ENCODE measurements at regions not wholly inside any gene's neighbourhood (a gene's known extent, or its start where the extent isn't known, plus 50 kb on each side); places are given as distances from the start of the nearest gene placed in this dataset.

DNA sequence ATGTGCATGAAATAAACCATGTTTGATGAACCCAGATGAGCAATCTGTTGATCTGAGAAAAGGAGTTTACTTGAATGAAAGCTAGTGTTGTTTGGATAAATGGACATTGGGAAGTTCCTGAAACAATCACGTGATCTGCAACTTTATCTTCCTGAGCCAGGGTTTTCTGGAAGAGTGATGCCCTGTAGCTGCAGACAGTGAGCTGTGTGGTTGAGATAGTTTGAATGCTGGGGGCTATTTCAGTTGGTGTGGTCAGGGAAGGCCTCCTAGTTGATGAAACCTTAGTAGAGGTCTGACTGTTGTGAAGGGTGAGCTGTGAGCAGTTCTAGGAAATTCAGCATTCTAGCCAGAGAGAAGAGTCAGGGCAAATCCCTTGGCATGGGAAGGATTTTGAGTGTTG, 643.7 kb downstream of the UTRN start:
- intact Hi-C loops (cut with DNase I), result no loop called here
- H3K36me3 ChIP-seq, result no peaks in the 10 kb centered on the region
- no peak for DNase-seq (ENCODE audit: extremely low spot score in 2 of 2)

DNA sequence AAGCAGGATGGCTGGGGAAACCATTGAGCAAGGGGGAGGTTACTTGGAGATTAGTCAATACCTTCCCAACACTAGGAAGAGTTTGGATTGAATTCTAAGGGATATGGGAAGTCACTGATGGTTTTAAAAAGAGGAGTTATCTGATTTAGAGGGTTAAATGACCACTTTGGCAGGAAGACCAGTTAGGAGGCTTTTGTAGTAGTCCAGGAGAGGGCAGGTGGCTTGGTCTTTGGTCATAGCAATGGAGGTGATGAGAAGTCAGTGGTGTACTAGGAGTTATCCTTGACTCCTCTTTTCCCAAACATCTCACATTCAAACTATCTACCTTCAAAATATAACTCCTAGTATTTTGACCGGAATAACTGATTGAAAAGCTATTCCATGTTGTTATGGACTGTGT, 644.1 kb downstream of the UTRN start:
- Histone ChIP-seq H3K4me3 (no peak overlapping the region), H3K27ac (no peak overlapping the region), H3K27me3 (no peaks in the 10 kb centered on the region), H3K36me3 (no peaks in the 10 kb centered on the region), H3K4me1 (no peaks in the 10 kb centered on the region), H3K9me3 (no peaks in the 10 kb centered on the region)
- intact Hi-C loops (cut with DNase I), result no loop called here
- TF ChIP-seq CTCF (IDR thresholded peaks at IDR 0.05), result no peak
- TF ChIP-seq POLR2A (IDR thresholded peaks at IDR 0.05), result no peak
- TF ChIP-seq POLR2AphosphoS5 (IDR thresholded peaks at IDR 0.05; ENCODE audit: insufficient read depth in 1 of 2, low read depth in 1 of 2), result no peak
- DNase-seq (ENCODE audit: extremely low spot score in 2 of 2), result no peak

More for the DNA sequence above, 643.7 kb downstream of the UTRN start:
- TF ChIP-seq POLR2AphosphoS5 (IDR thresholded peaks at IDR 0.05; ENCODE audit: insufficient read depth in 1 of 2, low read depth in 1 of 2), result no peak
- TF ChIP-seq POLR2A (IDR thresholded peaks at IDR 0.05), result no peak
- Histone ChIP-seq H3K27ac (no peak overlapping the region), H3K27me3 (no peaks in the 10 kb centered on the region), H3K9me3 (no peaks in the 10 kb centered on the region), H3K4me1 (no peaks in the 10 kb centered on the region), H3K4me3 (no peak overlapping the region)

DNA sequence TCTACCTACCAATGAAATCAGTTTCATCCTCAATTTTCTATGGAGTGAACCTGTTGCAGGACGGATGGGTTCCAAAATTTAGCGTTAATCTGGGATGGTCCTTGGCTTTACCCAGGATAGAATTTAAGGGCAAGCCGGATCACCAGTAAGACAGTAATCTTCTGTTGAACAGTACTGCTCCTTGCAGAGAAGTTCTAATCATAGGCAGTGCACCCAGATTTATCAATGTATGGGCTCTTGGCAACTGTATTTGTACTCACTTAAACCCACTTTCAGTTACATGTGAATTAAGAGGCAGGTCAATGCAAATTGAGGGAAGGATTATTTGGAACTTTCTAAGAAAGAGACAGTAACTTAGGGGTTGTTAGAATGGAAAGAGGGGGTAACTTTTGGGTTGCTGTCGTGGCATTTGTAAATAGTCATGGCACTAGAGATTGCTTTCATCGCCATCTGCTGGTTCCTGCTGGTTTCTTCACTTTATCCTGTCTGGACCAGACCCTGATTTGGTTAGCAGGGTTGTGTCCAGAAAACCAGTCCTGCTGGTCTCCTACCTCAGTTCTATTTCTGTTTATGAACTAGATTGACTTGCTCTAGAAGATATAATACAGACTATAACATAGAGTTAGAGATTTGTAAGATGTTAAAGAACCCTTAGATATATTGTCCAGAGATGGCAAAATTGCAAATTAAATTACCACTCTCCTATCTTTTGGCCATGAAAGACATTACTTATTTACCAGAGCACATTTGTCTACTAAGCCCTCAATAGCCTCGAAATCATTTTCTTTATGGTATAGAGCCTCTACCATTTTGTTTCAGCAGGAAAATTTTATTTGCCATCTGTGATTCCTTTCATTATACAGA, 646.3 kb downstream of the UTRN start:
- H3K4me1 ChIP-seq, result no peaks in the 10 kb centered on the region
- TF ChIP-seq CTCF (IDR thresholded peaks at IDR 0.05), result peak in 2 of 3 experiments; percentile 34 to 46
- no peak for TF ChIP-seq POLR2AphosphoS5 (IDR thresholded peaks at IDR 0.05; ENCODE audit: insufficient read depth in 1 of 2, low read depth in 1 of 2)
- no peak for TF ChIP-seq POLR2A (IDR thresholded peaks at IDR 0.05)
- no peak overlapping the region for H3K4me3 ChIP-seq
- H3K27ac ChIP-seq, result no peak overlapping the region
- no peaks in the 10 kb centered on the region for H3K9me3 ChIP-seq
- no peak for DNase-seq (ENCODE audit: extremely low spot score in 2 of 2)
- H3K27me3 ChIP-seq, result no peaks in the 10 kb centered on the region
- H3K36me3 ChIP-seq, result no peaks in the 10 kb centered on the region
- intact Hi-C loops (cut with DNase I), result no loop called here

- no peak for DNase-seq (ENCODE audit: extremely low spot score in 2 of 2)
- no peak for TF ChIP-seq POLR2AphosphoS5 (IDR thresholded peaks at IDR 0.05; ENCODE audit: insufficient read depth in 1 of 2, low read depth in 1 of 2)
- H3K27me3 ChIP-seq, result no peaks in the 10 kb centered on the region
- no peak overlapping the region for H3K4me3 ChIP-seq
- no peaks in the 10 kb centered on the region for H3K36me3 ChIP-seq
- H3K4me1 ChIP-seq, result no peaks in the 10 kb centered on the region
- no peaks in the 10 kb centered on the region for H3K9me3 ChIP-seq
- intact Hi-C loops (cut with DNase I), result no loop called here
- no peak overlapping the region for H3K27ac ChIP-seq
Measured at GRCh38 chr6:144932621-144933020, 647.5 kb downstream of the UTRN start.

GRCh38 chr6:144935181-144935580, 650.0 kb downstream of the UTRN start:
- H3K9me3 ChIP-seq, result no peaks in the 10 kb centered on the region
- no peak overlapping the region for H3K27ac ChIP-seq
- H3K36me3 ChIP-seq, result no peaks in the 10 kb centered on the region
- no peaks in the 10 kb centered on the region for H3K4me1 ChIP-seq
- DNase-seq (ENCODE audit: extremely low spot score in 2 of 2), result no peak
- intact Hi-C loops (cut with DNase I), result no loop called here
- no peak for TF ChIP-seq CTCF (IDR thresholded peaks at IDR 0.05)
- no peak for TF ChIP-seq POLR2AphosphoS5 (IDR thresholded peaks at IDR 0.05; ENCODE audit: insufficient read depth in 1 of 2, low read depth in 1 of 2)
- TF ChIP-seq POLR2A (IDR thresholded peaks at IDR 0.05), result no peak
- H3K27me3 ChIP-seq, result no peaks in the 10 kb centered on the region
- H3K4me3 ChIP-seq, result no peak overlapping the region

- no peak for DNase-seq (ENCODE audit: extremely low spot score in 2 of 2)
- Histone ChIP-seq H3K36me3 (no peaks in the 10 kb centered on the region), H3K27ac (no peak overlapping the region), H3K9me3 (no peaks in the 10 kb centered on the region), H3K27me3 (no peaks in the 10 kb centered on the region), H3K4me1 (no peaks in the 10 kb centered on the region), H3K4me3 (no peak overlapping the region)
- no peak for TF ChIP-seq POLR2AphosphoS5 (IDR thresholded peaks at IDR 0.05; ENCODE audit: insufficient read depth in 1 of 2, low read depth in 1 of 2)
- no peak for TF ChIP-seq POLR2A (IDR thresholded peaks at IDR 0.05)
- TF ChIP-seq CTCF (IDR thresholded peaks at IDR 0.05), result no peak
- intact Hi-C loops (cut with DNase I), result no loop called here
Measured at GRCh38 chr6:144935661-144936060, 650.5 kb downstream of the UTRN start.

All from vagina (tissue), 2 donors.